SH-SY5Y (cell line): ENCODE measurements at regions not wholly inside any gene's neighbourhood (a gene's known extent, or its start where the extent isn't known, plus 50 kb on each side); places are given as distances from the start of the nearest gene placed in this dataset.

Experiments
- GATA2 ChIP-seq: IDR thresholded peaks from 2 replicates; pipeline ENCODE4 v1.6.1; 2011; ENCODE audit warnings: mild to moderate bottlenecking, low read depth, low read length
- GATA3 ChIP-seq: IDR thresholded peaks from 2 replicates; pipeline ENCODE4 v1.6.1; 2011; ENCODE audit warnings: low read depth, mild to moderate bottlenecking, low read length, moderate library complexity

- no peak for TF ChIP-seq GATA3
- TF ChIP-seq GATA2, result no peak
These were observed 54.5 kb upstream of the INPP4B start for GRCh38 chr4:142900622-142901021.

- TF ChIP-seq GATA2 (no peak), GATA3 (no peak)
These were observed 55.1 kb upstream of the INPP4B start for GRCh38 chr4:142901166-142901662.

- TF ChIP-seq GATA3 (no peak), GATA2 (no peak)
These were observed 63.8 kb upstream of the INPP4B start for GRCh38 chr4:142909908-142910307.

- TF ChIP-seq GATA2 (no peak), GATA3 (no peak)
These were observed 66.9 kb upstream of the INPP4B start for GRCh38 chr4:142913034-142913433.

- TF ChIP-seq GATA2 (no peak), GATA3 (no peak)
These were observed 67.4 kb upstream of the INPP4B start for GRCh38 chr4:142913461-142914030.

GRCh38 chr4:142917678-142918077, 71.6 kb upstream of the INPP4B start:
- TF ChIP-seq GATA2 (no peak), GATA3 (no peak)

- TF ChIP-seq GATA3 (no peak), GATA2 (no peak)
These were observed 76.6 kb upstream of the INPP4B start for GRCh38 chr4:142922720-142923119.

GRCh38 chr4:142923619-142924018, 77.5 kb upstream of the INPP4B start:
- TF ChIP-seq GATA2, result no peak
- no peak for TF ChIP-seq GATA3

- TF ChIP-seq GATA2 (no peak), GATA3 (no peak)
These were observed 79.1 kb upstream of the INPP4B start for GRCh38 chr4:142925161-142925560.

GRCh38 chr4:142927721-142928120, 81.6 kb upstream of the INPP4B start:
- TF ChIP-seq GATA3 (no peak), GATA2 (no peak)

- TF ChIP-seq GATA3 (no peak), GATA2 (no peak)
These were observed 83.4 kb upstream of the INPP4B start for GRCh38 chr4:142929526-142929925.

GRCh38 chr4:142933207-142933606, 87.1 kb upstream of the INPP4B start:
- no peak for TF ChIP-seq GATA3
- TF ChIP-seq GATA2, result no peak

- TF ChIP-seq GATA2, result peak; percentile 40; the same call in 1 of the 2 replicates
- TF ChIP-seq GATA3, result no peak
These were observed 94.6 kb upstream of the INPP4B start for GRCh38 chr4:142940425-142941330.

- no peak for TF ChIP-seq GATA2
These were observed 98.5 kb upstream of the INPP4B start for GRCh38 chr4:142944565-142944964.
